DMS79 (cell line): ENCODE measurements at regions not wholly inside any gene's neighbourhood (a gene's known extent, or its start where the extent isn't known, plus 50 kb on each side); places are given as distances from the start of the nearest gene placed in this dataset.
"Not testable (repeated sequence)": the region's sequence is repeated elsewhere in the genome, so short reads cannot be mapped to it uniquely, and the experiment has no call there.

ENCODE experiments used
- DNase-seq: peaks from one replicate; lab custom pipeline; 2025; lab: John Stamatoyannopoulos, UW

DNA sequence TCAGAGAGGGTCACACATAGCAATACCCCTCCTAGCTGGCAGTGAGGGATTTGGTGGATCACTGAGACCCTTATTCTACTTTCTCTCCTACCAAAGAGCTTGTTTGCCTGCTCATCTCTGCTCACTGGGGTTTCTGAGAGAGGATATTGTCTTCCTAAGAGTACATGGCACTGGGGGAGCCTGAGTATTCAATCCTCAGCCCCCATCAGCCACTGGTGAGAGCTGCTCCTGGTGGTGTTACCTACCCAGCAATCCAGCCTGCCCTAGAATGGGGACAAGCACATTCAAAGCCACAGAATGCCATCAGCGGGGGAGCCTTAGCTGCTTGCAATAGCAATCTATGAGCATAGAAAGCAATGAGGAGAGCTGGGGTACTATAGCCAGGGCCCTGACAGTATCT is 281.1 kb downstream of the WDR11 start:
- DNase-seq, result no peak

DNA sequence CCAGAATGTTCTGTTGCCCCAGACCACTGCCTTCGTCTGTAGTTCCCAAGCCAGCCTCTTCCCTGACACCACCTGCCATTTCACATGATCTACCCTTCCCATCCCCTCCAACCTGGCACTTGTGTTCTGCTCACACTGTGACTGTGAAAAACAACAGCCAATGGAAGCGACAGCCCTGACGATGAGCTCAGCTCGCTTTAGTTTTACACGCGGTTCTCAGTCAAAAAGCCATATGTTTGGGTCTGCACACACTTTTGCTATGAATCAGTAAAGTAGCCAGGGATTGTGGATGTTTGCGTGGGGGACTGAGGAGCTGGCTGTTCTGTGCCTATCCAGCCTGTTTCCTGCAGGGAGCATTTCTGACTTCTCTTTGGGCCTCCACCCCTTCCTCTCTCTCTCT is 282.7 kb downstream of the WDR11 start:
- no peak for DNase-seq

- DNase-seq, result no peak
Measured at GRCh38 chr10:121134711-121135110, 283.5 kb downstream of the WDR11 start.

DNA sequence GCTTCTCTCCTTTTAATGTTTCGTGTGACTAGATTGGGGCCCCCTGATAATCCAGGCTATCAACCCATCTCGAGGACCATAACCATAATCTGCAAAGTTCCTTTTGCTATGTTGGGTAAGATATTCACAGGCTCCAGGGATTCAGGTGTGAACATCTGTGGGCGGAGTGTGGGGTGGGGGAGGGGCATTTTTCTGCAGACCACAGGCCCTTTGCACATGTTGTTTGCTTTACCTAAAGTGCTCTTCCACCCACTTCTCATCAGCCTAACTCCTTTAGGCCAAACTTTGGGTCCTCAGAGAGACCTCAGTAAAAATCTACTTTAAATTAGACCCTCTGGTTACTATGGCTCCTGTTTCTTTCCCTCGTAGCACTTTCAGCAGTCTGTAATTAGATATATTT is 284.4 kb downstream of the WDR11 start:
- DNase-seq, result no peak

DNA sequence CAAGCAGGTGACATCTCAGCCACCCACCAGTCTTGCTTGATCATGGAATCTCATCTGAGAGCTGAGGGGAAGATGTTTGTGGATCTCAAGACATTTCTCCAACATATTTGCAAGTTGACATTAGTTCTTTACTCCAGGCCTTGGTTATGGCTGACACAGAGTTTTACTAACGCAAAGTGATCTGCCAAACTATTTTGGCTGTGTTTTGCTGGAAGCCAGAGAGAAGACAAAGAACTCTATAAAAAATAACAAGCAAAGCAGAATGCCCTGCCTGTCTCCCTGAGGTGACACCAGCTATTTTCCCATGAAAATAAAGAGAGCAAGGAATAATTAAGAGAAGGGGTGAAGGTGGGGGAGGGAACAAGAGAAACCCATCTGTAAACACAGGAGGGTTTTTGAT is 286.4 kb downstream of the WDR11 start:
- DNase-seq, result no peak

DNA sequence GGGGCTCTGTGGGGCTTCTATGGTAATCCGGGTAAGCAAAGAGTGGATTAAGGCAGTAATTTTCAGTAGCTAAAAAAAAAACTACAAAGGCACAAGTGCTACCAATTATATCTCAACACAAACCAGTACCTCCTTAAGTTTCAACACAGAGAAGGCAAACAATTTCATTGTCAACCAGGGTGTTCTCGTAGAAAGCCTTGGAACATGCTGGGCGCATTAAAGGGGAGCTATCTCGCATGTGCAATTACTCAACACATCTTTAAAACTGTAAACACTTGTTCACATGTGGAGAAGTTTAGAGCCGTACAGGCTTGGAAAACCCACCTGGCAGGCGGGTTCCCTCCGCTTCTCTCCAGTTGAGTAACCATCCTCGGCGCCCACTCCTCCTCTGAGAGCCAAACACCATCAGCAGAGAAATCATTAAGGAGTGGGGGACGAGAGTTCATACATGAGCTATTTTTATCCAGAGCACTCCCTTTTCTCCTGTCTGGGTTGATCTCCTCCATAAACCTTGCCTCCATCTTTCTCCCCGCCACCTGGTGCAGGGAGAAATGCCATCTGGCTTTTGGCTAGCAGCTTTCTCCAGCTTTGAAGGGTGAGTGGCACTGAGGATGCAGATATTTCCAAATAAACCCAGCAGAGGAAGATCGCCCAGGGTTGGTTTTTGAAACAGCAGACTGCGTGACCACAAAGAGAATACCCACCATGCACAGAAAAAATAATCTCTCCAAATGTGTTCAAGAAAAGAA is 287.1 kb downstream of the WDR11 start:
- DNase-seq, result no peak

- DNase-seq, result no peak
Measured at GRCh38 chr10:121138918-121139317, 287.8 kb downstream of the WDR11 start.

- not testable (repeated sequence) for DNase-seq
Measured at GRCh38 chr10:121145802-121146395, 294.7 kb downstream of the WDR11 start.

GRCh38 chr10:121148921-121149320 is 297.8 kb downstream of the WDR11 start:
- no peak for DNase-seq

DNA sequence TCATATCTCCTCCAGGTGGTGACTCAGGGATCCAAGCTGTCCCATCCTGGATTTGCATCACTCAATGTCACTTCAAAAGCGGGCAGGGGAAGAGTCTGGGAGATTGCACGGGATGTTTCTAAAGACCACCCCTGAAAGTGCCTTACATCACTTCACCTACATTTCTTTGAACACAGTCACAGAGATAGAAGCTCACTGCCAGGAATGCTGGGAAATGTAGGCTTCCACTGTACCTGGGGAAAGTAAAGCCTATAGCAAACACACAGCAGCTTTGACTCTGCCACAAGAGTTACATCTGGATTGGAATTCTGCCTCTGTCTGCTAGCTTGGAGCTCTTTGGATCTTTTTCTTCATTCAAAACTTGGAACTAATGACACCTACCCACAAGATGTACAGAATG is 300.9 kb downstream of the WDR11 start:
- no peak for DNase-seq

DNA sequence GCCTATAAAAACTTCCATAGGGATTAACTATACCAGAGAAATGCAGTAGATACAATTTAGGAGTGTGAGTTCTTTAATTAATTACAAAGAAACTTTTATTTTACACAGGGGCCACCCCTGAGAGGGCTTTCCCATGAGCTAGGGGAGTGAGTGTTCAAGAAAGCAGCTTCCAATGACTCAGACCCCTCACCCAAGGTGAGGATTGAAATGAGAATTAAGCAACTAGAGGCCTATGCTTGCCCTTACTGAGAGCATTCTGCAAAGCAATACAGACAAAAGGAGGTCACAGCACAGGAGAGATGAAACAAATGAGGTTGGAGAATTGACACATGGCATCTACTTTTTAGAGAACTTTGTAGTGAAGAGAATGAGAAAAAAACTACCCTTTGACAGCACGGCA is 301.8 kb downstream of the WDR11 start:
- no peak for DNase-seq

DNA sequence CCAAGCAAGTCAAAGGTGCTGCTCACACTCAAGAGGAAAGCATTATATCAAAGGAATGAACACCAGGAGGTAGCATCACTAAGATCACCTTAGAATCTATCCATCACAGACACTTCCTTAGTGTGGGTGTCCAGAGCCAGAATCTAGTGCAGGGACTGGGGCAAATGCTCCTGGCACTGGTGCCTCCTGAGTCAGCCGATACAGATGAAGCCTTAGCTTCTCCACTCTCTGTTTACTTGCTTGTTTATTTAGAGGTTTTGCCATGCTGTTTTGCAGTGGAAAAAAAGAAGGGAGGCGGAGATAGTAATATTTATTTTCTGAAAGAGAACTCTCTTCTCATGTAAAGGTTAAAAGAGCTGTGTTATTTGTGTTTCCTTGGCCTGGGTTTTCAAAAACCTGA is 303.1 kb downstream of the WDR11 start:
- DNase-seq, result no peak

DNA sequence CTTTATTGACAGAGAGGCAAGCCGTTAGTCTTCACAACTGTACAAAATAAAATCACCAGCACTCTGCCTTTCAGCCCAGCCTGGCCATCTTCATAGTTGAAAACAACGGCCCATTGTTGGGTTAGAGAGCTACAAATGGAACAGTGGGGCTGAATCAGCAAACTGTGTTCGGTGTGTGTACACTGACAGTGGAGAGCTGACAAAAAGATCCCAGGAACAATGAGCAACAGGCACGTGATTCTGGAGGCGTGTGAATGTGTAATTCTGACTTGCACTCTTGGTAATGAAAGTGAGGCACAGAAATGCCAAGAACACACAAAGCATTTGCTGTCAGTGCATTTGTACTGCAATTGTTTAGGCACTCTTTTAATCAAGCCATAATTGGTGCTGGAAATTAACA is 303.7 kb downstream of the WDR11 start:
- no peak for DNase-seq

GRCh38 chr10:121155742-121156474 is 304.7 kb downstream of the WDR11 start:
- DNase-seq, result no peak

DNA sequence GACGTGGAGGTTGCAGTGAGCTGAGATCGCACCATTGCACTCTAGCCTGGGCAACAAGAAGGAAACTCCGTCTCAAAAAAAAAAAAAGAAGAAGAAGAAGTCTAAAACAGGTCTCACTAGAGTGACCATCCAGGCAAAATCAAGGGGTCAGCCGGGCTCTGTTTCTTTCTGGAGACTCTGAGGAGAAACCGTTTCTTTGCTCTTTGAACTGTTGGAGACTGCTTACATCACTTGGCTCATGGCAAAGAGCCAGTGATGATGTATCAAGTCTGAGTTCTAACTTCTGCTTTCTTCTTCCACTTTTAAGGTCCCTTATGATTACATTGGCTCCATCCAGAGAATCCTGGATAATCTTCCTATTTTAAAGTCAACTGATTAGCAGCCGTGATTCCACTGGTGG is 306.8 kb downstream of the WDR11 start:
- DNase-seq, result no peak

DNA sequence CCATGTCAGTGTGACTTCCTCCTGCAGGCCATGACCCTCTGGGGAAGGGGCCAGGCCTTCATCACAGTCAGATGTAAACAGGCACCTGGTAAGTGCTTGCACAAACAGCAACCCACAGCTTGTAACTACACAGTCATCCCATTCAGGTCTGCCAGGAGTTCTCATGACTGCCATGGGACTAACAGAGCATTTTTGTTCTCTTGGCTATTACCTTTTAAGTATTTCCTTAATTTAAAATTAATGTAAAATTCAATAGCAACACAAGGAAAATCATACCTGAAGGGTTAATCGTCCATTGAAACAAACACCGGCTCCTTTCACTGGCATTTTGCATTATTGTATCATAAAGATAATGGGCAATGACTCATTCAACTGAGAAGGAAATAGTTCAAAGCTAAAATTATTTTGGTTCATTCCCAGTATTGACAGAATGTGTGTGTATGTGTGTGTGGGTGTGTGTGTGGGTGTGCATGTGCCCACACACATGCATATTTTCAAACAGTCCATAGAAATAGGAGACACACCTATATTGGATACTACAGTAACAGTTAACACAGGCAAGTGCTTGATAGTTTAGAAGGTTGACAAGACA is 307.9 kb downstream of the WDR11 start:
- no peak for DNase-seq

DNA sequence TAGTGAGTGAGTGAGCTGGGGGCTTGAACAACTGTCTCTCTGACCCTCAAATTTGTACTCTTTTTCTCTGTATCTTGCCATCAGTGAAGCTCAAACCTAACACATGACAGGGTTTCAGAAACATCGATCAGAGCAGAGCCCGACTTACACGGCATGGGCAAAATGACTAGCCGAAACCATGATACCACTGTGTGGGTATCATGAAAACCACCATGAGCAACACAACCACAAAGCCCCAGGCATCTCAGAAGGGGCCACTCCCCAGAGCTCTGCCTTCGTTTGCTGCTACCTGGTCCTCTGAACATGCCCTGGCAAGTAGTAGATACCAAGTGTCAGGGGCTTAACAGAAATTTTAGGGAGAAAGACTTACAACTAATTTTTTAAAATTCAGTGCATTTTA is 308.5 kb downstream of the WDR11 start:
- no peak for DNase-seq

GRCh38 chr10:121165276-121165675 is 314.1 kb downstream of the WDR11 start:
- no peak for DNase-seq

DNA sequence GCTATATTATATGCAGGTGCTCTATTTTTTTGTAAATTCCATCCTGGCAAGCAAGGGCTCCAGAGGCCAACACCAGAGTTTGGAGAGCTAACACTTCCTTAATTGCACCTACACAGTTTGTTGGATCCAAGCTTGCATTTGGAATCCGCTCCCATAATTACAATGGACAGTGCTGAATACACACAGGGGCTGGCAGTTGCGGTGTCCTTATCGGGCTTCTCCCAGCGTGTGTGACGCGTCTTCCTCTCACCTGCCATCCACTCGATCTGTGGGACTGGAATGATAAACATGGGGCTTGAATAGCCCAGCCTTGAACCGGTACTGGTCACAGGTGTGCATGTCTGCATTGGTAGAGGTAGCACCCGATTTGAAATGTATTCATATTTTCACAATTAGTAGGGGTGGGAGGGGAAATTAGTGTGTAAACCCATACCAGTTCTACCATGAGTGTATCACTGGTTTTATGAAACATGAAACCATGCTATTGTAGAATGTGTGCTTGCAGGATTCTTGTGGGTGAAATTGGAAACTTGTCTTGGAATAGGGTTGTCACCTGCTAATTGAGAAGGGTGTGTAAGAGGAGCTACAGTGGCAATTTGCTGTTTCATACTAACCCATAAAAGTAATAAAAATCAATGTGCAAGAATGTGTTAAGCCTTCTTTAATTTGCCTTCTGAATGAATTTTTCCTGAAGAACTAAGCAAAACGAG is 316.5 kb downstream of the WDR11 start:
- no peak for DNase-seq

GRCh38 chr10:121168545-121169216 is 317.5 kb downstream of the WDR11 start:
- no peak for DNase-seq

DNA sequence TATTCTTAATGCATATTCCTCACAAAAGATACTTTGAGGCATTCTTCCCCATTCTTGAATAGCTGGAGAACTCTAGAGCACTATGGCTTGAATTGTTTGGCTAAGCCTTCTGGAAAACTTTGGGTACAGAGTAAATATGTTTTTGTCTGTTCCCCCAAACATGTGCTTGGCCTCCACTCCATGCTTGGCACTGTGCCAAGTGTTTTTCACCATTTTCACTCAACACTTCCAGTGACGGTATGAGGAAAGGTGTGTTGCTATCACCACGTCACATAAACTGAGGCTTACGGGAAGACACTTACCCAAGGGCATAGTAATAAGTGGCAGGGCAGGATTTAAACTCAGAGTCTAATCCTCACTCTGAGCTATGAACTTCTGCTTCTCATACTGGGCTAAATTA is 318.2 kb downstream of the WDR11 start:
- DNase-seq, result no peak
